ENCODE measurements at regions not wholly inside any gene's neighbourhood (a gene's known extent, or its start where the extent isn't known, plus 50 kb on each side); places are given as distances from the start of the nearest gene placed in this dataset.

GRCh38 chr5:42989190-42989589 lies 50.9 kb downstream of the ANXA2R start:
- Histone ChIP-seq H3K27me3 (replicated peaks in 1 of 4; ENCODE audit: control insufficient read depth in 3 of 4, extremely low read depth in 1 of 4, insufficient read depth in 3 of 4, low read length in 3 of 4) (peaks cover 42 to 50% (median 46%) of the 10 kb centered on the region in 4 experiments), H2BK120ac (replicated peaks; ENCODE audit: low read depth, low read length) (no peak overlapping the region)
- WGBS, 2 experiments (ENCODE audit: extremely low coverage in 1 of 2, insufficient coverage in 1 of 2, insufficient read length in 1 of 2, insufficient replicate concordance in 2 of 2, low coverage in 1 of 2, low lambda C conversion rate in 2 of 2, missing lambda C conversion rate in 1 of 2) = 76% methylated on average over 1 of the region's 1 CpG; no CpG with 5 or more reads in 1 of the 2 experiments

More at GRCh38 chr5:42989190-42989589, 50.9 kb downstream of the ANXA2R start:
- DNase-seq (ENCODE audit: low read depth in 1 of 2, low spot score in 2 of 2) (no peak), FAIRE-seq (no peak)
- POLR2A ChIA-PET (ENCODE audit: partially characterized antibody) = no interaction called here
- Histone ChIP-seq H3K4me1 (replicated peaks in 1 of 4; ENCODE audit: control insufficient read depth in 3 of 4, insufficient read depth in 4 of 4, low read length in 3 of 4) (peaks cover 3 to 7% (median 4%) of the 10 kb centered on the region in 4 experiments), H3K56ac (replicated peaks; ENCODE audit: insufficient read length, low read depth, low read length) (no peak overlapping the region), H3K79me1 (ENCODE audit: low read depth, low read length) (no peaks in the 10 kb centered on the region), H2AFZ (ENCODE audit: low read length) (no peak overlapping the region), H3K18ac (ENCODE audit: extremely low read depth, low read length) (no peak overlapping the region), H3K4me3 (ENCODE audit: extremely low read depth in 1 of 4, insufficient read depth in 2 of 4, low read depth in 3 of 4, low read length in 4 of 4) (no peak overlapping the region), H3K27ac (ENCODE audit: low read depth, low read length) (no peak overlapping the region), H2BK5ac (ENCODE audit: low read depth, low read length) (no peak overlapping the region), H4K5ac (ENCODE audit: insufficient read length, low read depth, low read length) (no peak overlapping the region), H3K4me2 (ENCODE audit: insufficient read depth in 1 of 2, low read depth in 2 of 2, low read length in 2 of 2) (no peak overlapping the region), H3K23ac (ENCODE audit: insufficient read length) (no peak overlapping the region), H3K79me2 (ENCODE audit: control insufficient read depth in 1 of 2, insufficient read depth in 2 of 2, low read length in 2 of 2) (no peaks in the 10 kb centered on the region), H3K4ac (replicated peaks; ENCODE audit: insufficient read length, low read depth, low read length) (no peak overlapping the region), H4K20me1 (replicated peaks in 1 of 2; ENCODE audit: control insufficient read depth in 1 of 2, insufficient read depth in 2 of 2, low read length in 2 of 2) (peaks cover 2 to 3% of the 10 kb centered on the region in 2 experiments), H3K9ac (replicated peaks in 1 of 4; ENCODE audit: extremely low read depth in 1 of 4, low read depth in 3 of 4, low read length in 3 of 4) (no peak overlapping the region), H4K8ac (ENCODE audit: extremely low read depth, insufficient read depth, low read length) (no peak overlapping the region), H3K23me2 (ENCODE audit: low read depth, low read length) (peaks cover 6% of the 10 kb centered on the region; the same call in 1 of the 2 replicates), H3K9me3 (ENCODE audit: insufficient read depth in 2 of 2, low read depth in 1 of 2, low read length in 1 of 2) (peaks cover 0 to 12% of the 10 kb centered on the region in 2 experiments; a peak in 2 of 4 replicates), H3K14ac (ENCODE audit: insufficient read length) (no peak overlapping the region), H4K91ac (replicated peaks; ENCODE audit: insufficient read length, low read length) (no peak overlapping the region), H2BK15ac (ENCODE audit: low read length) (no peak overlapping the region), H2BK12ac (ENCODE audit: low read depth, low read length) (no peak overlapping the region), H2BK20ac (ENCODE audit: low read length) (no peak overlapping the region), H3K36me3 (ENCODE audit: control insufficient read depth in 2 of 4, insufficient read depth in 4 of 4, low read length in 3 of 4) (no peaks in the 10 kb centered on the region; a peak in 1 of 8 replicates), H2AK5ac (ENCODE audit: low read depth, low read length) (no peak overlapping the region)
- no peak for TF ChIP-seq CREB1 (IDR thresholded peaks at IDR 0.05)
- no peak for TF ChIP-seq POU5F1 (IDR thresholded peaks at IDR 0.05; ENCODE audit: low read depth, low read length)
- no peak for TF ChIP-seq TAF1 (IDR thresholded peaks at IDR 0.05; ENCODE audit: low read depth, low read length)
- no peak for TF ChIP-seq NRF1 (IDR thresholded peaks at IDR 0.05; ENCODE audit: low read depth, low read length)
- TF ChIP-seq RFX5 (IDR thresholded peaks at IDR 0.05; ENCODE audit: borderline replicate concordance, low read depth, low read length) = no peak
- TF ChIP-seq CHD2 (IDR thresholded peaks at IDR 0.05; ENCODE audit: low read length) = no peak
- TF ChIP-seq JUND (IDR thresholded peaks at IDR 0.05; ENCODE audit: low read length) = no peak
- no peak for TF ChIP-seq SP2 (IDR thresholded peaks at IDR 0.05; ENCODE audit: low read length)
- no peak for TF ChIP-seq POLR2AphosphoS5 (IDR thresholded peaks at IDR 0.05; ENCODE audit: low read depth, low read length)
- TF ChIP-seq SRF (IDR thresholded peaks at IDR 0.05; ENCODE audit: low read depth, low read length) = no peak
- CTCF ChIA-PET (ENCODE audit: partially characterized antibody) = interaction anchor here (0.7 to 1.2 kb wide), 5 partner anchors 18 to 311 kb away, joined by 3 to 5 read pairs (median 3); no protein-coding TSS in a partner anchor
